GM19438 (cell line): ENCODE measurements at regions not wholly inside any gene's neighbourhood (a gene's known extent, or its start where the extent isn't known, plus 50 kb on each side); places are given as distances from the start of the nearest gene placed in this dataset.
"Not testable (repeated sequence)": the region's sequence is repeated elsewhere in the genome, so short reads cannot be mapped to it uniquely, and the experiment has no call there.

Source experiments
- ATAC-seq: cut with Tn5 transposase; IDR thresholded peaks from one replicate; pipeline ENCODE4 v1.9.1; 2021; ENCODE audit warnings: low read depth; ENCODE audit not compliant: unreplicated experiment

DNA sequence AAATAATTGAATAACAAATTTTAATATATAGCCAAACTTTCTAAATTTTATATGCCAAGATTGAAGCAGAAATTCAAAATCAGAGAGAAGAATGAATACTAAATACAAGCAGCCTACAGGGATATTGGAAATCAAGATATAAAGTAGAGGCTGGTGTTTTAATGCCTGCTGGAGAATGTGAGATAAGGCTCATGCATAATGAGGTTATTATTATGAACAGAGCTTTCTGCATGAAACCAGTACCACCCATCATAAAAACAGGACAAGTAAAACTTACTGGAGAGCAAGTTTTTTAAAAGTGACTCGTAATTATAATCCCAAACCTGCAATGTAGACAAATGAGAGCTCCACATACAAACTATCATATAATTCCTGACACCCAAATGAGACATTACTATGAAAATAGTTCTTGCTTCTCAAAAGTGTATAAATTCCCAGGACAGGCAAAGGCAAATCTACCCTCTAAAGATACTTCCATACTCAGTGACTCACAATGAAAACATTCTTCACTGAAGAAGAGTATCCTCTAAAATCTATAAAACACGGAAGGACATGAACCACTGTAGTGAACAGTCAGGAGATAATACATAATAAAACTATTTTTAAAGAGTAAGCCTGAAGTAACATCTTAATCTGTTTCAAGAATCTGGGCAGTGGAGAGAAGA is 532.0 kb upstream of the GRAMD2B start:
- ATAC-seq = no peak

GRCh38 chr5:125894383-125894782 is 528.8 kb upstream of the GRAMD2B start:
- ATAC-seq = no peak

GRCh38 chr5:125896368-125896767 is 526.8 kb upstream of the GRAMD2B start:
- ATAC-seq = no peak

GRCh38 chr5:125897089-125897488 is 526.1 kb upstream of the GRAMD2B start:
- no peak for ATAC-seq

GRCh38 chr5:125898851-125899405 is 524.3 kb upstream of the GRAMD2B start:
- no peak for ATAC-seq

GRCh38 chr5:125912028-125912427 is 511.2 kb upstream of the GRAMD2B start:
- ATAC-seq = no peak

DNA sequence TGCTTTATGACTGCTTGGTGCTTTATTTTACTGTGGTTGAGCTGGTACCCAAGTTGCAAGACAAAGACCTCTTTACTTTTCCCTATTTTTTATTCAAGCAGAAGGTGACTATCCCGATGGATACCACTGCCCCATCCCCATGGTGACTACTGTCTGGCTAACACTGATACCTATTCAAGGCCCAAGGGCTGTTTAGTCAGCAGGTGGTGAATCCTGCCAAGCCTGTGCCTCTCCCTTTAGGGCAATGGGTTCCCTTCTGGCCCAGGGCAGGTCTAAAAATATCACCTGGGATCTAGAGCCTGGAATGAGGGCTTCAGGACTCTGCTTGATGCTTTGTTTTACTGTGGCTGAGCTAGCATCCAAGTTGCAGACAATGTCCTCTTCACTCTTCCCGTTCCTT is 510.0 kb upstream of the GRAMD2B start:
- ATAC-seq = no peak

- no peak for ATAC-seq
Observed at GRCh38 chr5:125914471-125914870, 508.7 kb upstream of the GRAMD2B start.

- ATAC-seq = not testable (repeated sequence)
Observed at GRCh38 chr5:125923958-125924357, 499.3 kb upstream of the GRAMD2B start.

- ATAC-seq = no peak
Observed at GRCh38 chr5:125926172-125926571, 497.0 kb upstream of the GRAMD2B start.

DNA sequence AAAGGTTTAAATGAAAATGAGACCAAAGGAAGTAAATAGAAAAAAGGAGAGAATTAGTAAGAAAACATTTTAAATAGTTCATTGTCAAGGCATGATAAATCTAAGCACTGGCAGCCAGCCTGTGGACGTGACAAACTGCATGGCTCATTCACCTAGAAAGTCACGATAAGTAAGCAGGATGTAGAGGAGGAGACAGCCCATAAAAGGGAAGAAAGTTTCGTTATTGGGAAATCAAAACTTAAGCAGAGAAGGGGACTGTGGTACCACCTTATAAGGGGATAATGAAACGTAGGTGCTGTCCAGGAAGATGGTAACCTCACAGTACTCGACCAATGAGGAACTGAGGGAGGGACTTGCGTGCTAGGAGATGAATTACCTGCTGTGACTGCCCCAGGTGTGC is 494.5 kb upstream of the GRAMD2B start:
- ATAC-seq = no peak

- no peak for ATAC-seq
Observed at GRCh38 chr5:125950012-125950615, 473.1 kb upstream of the GRAMD2B start.

DNA sequence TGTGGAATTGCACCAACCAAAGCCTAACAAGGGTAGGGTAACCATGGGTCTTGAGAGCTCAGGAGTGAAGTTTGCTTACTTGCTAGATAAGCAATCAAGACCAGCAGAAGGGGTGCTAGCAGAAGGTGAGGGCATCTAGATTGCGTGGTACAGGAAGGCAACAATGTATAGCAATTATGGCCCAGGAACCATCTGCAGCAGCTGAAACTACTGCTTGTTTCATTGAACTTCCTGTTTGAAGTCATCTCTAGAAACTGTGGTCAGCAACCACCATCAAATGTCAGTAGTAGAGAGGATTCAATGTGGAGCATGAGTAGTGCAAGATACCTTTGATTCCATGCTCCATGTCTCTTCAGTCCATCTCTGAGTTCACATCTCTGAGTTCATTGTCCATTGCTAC is 462.1 kb upstream of the GRAMD2B start:
- ATAC-seq = peak; percentile 100

DNA sequence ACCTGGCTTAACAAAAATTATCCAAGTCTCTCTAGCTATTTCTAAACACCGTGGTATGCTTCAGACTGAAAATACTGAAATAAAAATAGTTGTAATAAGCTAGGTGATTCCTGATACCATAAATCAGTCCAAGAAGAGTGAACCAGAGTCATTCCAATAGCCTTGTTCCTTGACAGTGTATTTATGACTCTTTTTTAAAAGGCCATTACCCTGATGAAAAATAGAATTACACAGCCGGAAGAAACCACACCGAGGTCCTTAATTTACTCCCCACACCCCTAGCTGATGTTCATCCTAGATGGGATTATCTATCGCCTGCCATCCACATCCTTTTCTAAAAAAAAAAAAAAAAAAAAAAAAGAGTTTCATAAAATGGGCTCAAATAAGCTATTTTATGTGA is 457.6 kb upstream of the GRAMD2B start:
- ATAC-seq = no peak

GRCh38 chr5:125967576-125967975 is 455.6 kb upstream of the GRAMD2B start:
- ATAC-seq = no peak

DNA sequence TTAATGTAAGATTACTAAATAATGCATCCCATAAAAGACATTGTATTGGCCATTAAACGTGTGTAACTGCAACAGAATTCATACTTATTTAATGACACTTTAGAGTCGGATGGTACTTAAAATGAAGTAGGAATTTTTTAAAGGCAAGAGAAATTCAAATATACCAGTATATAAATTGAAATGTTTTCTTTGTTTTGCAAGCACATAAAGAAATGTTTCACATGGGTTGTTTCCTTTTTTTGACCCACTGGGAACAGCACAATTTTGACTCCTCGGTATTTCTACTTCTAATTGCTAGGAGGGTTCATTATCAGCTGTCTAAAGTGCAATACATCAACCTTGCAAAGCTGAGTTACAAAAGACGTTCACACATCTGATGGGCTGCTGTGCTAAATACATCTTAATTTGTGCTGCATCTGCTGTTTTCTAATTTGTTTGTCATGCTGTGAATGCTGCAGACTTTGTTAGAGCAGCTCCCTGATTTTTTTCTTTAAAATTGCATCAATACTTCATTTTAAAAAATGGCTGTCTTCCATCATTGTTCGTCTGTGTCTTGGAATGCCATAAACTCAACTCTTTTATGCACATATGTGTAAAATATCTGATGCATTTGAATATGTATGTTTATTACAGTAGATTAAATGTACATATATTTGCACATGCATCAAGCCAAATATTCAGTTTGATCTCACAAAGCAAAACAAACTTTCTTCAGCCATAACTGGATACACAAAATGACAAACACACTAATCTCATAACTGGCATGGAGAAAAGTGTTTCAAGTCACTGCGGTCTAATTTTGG is 454.0 kb upstream of the GRAMD2B start:
- no peak for ATAC-seq

DNA sequence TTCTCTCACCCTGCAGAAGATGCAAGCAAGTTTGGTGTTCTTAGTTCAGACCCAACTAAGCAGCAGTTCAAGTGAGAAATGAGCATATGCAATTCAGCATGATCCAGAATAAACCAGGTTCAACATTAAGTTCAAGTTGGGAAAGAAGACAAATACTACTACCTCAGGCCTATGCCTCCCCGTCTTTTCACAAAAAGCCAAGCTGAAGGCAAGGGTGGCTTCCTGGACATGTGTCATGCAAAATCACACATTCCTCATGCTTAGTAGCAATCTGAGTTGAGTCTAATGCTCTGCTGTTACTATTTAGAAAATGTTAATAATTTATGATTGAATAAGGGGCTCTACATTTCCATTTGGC is 453.4 kb upstream of the GRAMD2B start:
- no peak for ATAC-seq

GRCh38 chr5:125970631-125971307 is 452.4 kb upstream of the GRAMD2B start:
- no peak for ATAC-seq

DNA sequence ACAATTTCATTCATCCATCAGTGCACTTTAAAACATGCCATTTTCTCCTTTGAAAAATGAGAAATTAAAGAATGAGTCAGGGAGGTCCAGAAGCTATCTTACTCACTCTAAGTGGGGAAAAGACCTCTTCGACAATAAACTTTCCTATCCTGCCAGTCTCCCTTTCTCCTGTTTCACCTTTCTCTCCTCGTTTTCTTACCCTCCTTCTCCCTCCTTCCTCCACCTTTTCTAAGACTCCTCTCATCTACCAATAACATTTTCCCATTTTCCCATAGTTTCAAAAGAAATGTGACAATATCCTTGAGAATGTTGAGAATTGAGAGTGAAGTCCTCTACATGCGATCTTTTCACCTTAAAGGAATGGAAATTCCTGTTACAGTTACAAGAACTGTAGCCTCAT is 450.5 kb upstream of the GRAMD2B start:
- no peak for ATAC-seq

DNA sequence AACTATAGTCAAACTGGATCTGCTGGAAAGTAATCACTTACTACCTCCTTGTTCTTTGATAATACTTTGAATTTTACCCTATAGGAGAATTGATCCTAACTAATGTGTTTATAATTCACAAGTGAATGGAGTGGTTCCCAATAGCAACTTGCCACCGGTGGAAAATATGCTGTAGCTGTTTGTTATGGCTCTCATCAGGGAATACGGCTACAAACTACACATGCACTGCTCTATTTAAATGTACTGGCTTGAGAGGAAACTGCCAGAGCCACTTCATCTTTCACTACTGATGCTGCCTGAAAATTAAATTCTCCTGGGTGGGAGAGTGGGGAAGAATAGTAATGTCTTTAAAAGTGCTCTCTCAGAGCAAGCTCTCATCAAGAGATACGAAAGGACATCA is 448.5 kb upstream of the GRAMD2B start:
- no peak for ATAC-seq

GRCh38 chr5:125976421-125977000 is 446.7 kb upstream of the GRAMD2B start:
- ATAC-seq = no peak
